Upper lobe of right lung (tissue), 1 donor: ENCODE measurements at regions not wholly inside any gene's neighbourhood (a gene's known extent, or its start where the extent isn't known, plus 50 kb on each side); places are given as distances from the start of the nearest gene placed in this dataset.
"Not testable (repeated sequence)": the region's sequence is repeated elsewhere in the genome, so short reads cannot be mapped to it uniquely, and the experiment has no call there.

Experiments
- ATAC-seq: fragments of 200-7000 bp; cut with Tn5 transposase; one replicate; pipeline ENCODE4 v1.9.1; 2020; ENCODE audit warnings: mild to moderate bottlenecking, moderate library complexity
- DNase-seq: peaks from one replicate; pipeline ENCODE4 v3.0.0-alpha.2; 2020
- H3K27ac ChIP-seq: fragments of 200-600 bp; one replicate; pipeline ENCODE4 v1.8.0; 2022
- H3K27me3 ChIP-seq: fragments of 200-600 bp; one replicate; pipeline ENCODE4 v1.8.0; 2022; ENCODE audit warnings: mild to moderate bottlenecking
- H3K36me3 ChIP-seq: fragments of 200-600 bp; one replicate; pipeline ENCODE4 v1.8.0; 2022
- H3K4me1 ChIP-seq: fragments of 200-600 bp; one replicate; pipeline ENCODE4 v1.8.0; 2022
- H3K4me3 ChIP-seq: fragments of 200-600 bp; one replicate; pipeline ENCODE4 v1.8.0; 2022; ENCODE audit warnings: mild to moderate bottlenecking
- H3K9me3 ChIP-seq: fragments of 200-600 bp; one replicate; pipeline ENCODE4 v1.8.0; 2022
- CTCF ChIP-seq: fragments of 200-600 bp; IDR thresholded peaks from one replicate; pipeline ENCODE4 v1.8.0; 2022; ENCODE audit warnings: antibody characterized with exemption
- intact Hi-C: fragments of 100-400 bp; cut with DNase I; formaldehyde crosslinking; loops from one replicate; pipeline ENCODE4 v1.11.0; 2022
- donor health status: DM: no; HTN: yes; CAD: no; lungs with severe emphysema.

GRCh38 chr9:63912451-63912850 is 1372.6 kb downstream of the FOXD4L5 start:
- DNase-seq, H3K4me1 ChIP-seq, H3K27ac ChIP-seq, H3K4me3 ChIP-seq, ATAC-seq, H3K27me3 ChIP-seq, H3K9me3 ChIP-seq, intact Hi-C loops, H3K36me3 ChIP-seq: not testable (repeated sequence)

- intact Hi-C loops, H3K4me1 ChIP-seq, H3K27me3 ChIP-seq, ATAC-seq, H3K9me3 ChIP-seq, H3K36me3 ChIP-seq, H3K4me3 ChIP-seq, H3K27ac ChIP-seq, DNase-seq: not testable (repeated sequence)
Observed at GRCh38 chr9:63909076-63909475, 1375.9 kb downstream of the FOXD4L5 start.

- H3K36me3 ChIP-seq, H3K27ac ChIP-seq, intact Hi-C loops, H3K27me3 ChIP-seq, H3K4me3 ChIP-seq, ATAC-seq, H3K4me1 ChIP-seq, DNase-seq, H3K9me3 ChIP-seq: not testable (repeated sequence)
Observed at GRCh38 chr9:63899637-63900190, 1385.3 kb downstream of the FOXD4L5 start.

GRCh38 chr9:63881386-63881785 is 1403.6 kb downstream of the FOXD4L5 start:
- intact Hi-C loops, H3K27ac ChIP-seq, H3K4me3 ChIP-seq, H3K36me3 ChIP-seq, H3K9me3 ChIP-seq, DNase-seq, ATAC-seq, H3K27me3 ChIP-seq, H3K4me1 ChIP-seq: not testable (repeated sequence)

GRCh38 chr9:63876380-63876779 is 1408.6 kb downstream of the FOXD4L5 start:
- H3K27me3 ChIP-seq, H3K4me3 ChIP-seq, intact Hi-C loops, H3K9me3 ChIP-seq, H3K36me3 ChIP-seq, ATAC-seq, H3K4me1 ChIP-seq, H3K27ac ChIP-seq, DNase-seq: not testable (repeated sequence)

- H3K4me1 ChIP-seq, result no peaks in the 10 kb centered on the region
- peak overlapping the region; percentile 24 for H3K27ac ChIP-seq
- TF ChIP-seq CTCF, result no peak
- intact Hi-C loops, result no loop called here
- peak overlapping the region; percentile 49 for H3K4me3 ChIP-seq
- peak; percentile 66 for DNase-seq
- H3K9me3 ChIP-seq, result no peaks in the 10 kb centered on the region
- no peaks in the 10 kb centered on the region for H3K27me3 ChIP-seq
- peak; percentile 60 for ATAC-seq
- no peaks in the 10 kb centered on the region for H3K36me3 ChIP-seq
Observed at GRCh38 chr9:63859475-63860215, 1425.4 kb downstream of the FOXD4L5 start.

- H3K27me3 ChIP-seq, H3K36me3 ChIP-seq, intact Hi-C loops, ATAC-seq, DNase-seq, H3K9me3 ChIP-seq, H3K4me1 ChIP-seq: not testable (repeated sequence)
- Histone ChIP-seq H3K4me3 (peak overlapping the region; percentile 49), H3K27ac (peak overlapping the region; percentile 24)
Observed at GRCh38 chr9:63859090-63859474, 1425.9 kb downstream of the FOXD4L5 start.

- ATAC-seq, H3K4me3 ChIP-seq, intact Hi-C loops, H3K27me3 ChIP-seq, H3K36me3 ChIP-seq, H3K4me1 ChIP-seq, H3K27ac ChIP-seq, DNase-seq, H3K9me3 ChIP-seq: not testable (repeated sequence)
Observed at GRCh38 chr9:63853140-63853751, 1431.8 kb downstream of the FOXD4L5 start.

GRCh38 chr9:63824804-63825203 is 1460.2 kb downstream of the FOXD4L5 start:
- H3K9me3 ChIP-seq, H3K27ac ChIP-seq, H3K27me3 ChIP-seq, H3K4me1 ChIP-seq, intact Hi-C loops, H3K36me3 ChIP-seq, ATAC-seq, DNase-seq, H3K4me3 ChIP-seq: not testable (repeated sequence)

GRCh38 chr9:63823375-63824201 is 1461.4 kb downstream of the FOXD4L5 start:
- H3K9me3 ChIP-seq, H3K4me3 ChIP-seq, H3K36me3 ChIP-seq, H3K27ac ChIP-seq, H3K4me1 ChIP-seq, intact Hi-C loops, H3K27me3 ChIP-seq, DNase-seq: not testable (repeated sequence)
- ATAC-seq, result peak; percentile 90

- DNase-seq, H3K9me3 ChIP-seq, H3K27me3 ChIP-seq, H3K4me1 ChIP-seq, H3K36me3 ChIP-seq, H3K27ac ChIP-seq, H3K4me3 ChIP-seq, intact Hi-C loops: not testable (repeated sequence)
- ATAC-seq, result peak; percentile 68
Observed at GRCh38 chr9:63822615-63823374, 1462.2 kb downstream of the FOXD4L5 start.

GRCh38 chr9:63821293-63821692 is 1463.7 kb downstream of the FOXD4L5 start:
- H3K27ac ChIP-seq, DNase-seq, H3K4me3 ChIP-seq, H3K4me1 ChIP-seq, H3K27me3 ChIP-seq, H3K9me3 ChIP-seq, ATAC-seq, H3K36me3 ChIP-seq, intact Hi-C loops: not testable (repeated sequence)
